Gastroesophageal sphincter (tissue), 3 donors: ENCODE measurements at regions not wholly inside any gene's neighbourhood (a gene's known extent, or its start where the extent isn't known, plus 50 kb on each side); places are given as distances from the start of the nearest gene placed in this dataset.

Source experiments
- CTCF ChIP-seq, 4 experiments: fragments of 200-600 bp in 2 of 4; fragments of 450-650 bp in 2 of 4; sonication (generic) in 1 of 4; IDR thresholded peaks; one replicate each; pipeline ENCODE4 v1.5.1; 2017 to 2019; ENCODE audit warnings: antibody characterized with exemption in 4 of 4, mild to moderate bottlenecking in 2 of 4, moderate library complexity in 2 of 4
- EP300 ChIP-seq: sonication (generic); formaldehyde crosslinking; IDR thresholded peaks from one replicate; pipeline ENCODE4 v1.6.1; 2017; ENCODE audit warnings: antibody characterized with exemption, mild to moderate bottlenecking
- POLR2A ChIP-seq, 2 donors: fragments of 450-650 bp; IDR thresholded peaks; one replicate each; pipeline ENCODE4 v1.6.1; 2017; ENCODE audit warnings: antibody characterized with exemption in 2 of 2, mild to moderate bottlenecking in 2 of 2, moderate library complexity in 1 of 2
- POLR2AphosphoS5 ChIP-seq: sonication (generic); formaldehyde crosslinking; IDR thresholded peaks from one replicate; pipeline ENCODE4 v1.6.1; 2017; ENCODE audit warnings: antibody characterized with exemption

DNA sequence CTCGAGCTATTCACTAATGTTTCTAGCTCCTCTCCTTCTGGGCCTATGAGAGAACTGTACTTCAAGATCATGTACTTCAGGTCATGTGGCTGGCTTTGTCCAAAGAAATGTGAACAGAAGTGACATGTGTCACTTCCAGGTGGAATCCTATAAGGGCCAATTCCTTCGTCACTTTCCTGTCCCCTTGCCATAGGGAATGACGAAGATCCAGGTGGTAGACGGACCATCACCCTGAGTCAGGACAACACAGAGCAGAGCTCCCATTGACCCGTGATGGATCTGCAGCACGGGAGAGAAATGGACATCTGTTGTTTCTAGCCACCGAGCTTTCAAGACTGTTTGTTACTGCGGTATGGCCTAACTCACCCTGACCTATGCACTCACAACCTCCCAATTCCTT lies 157.0 kb downstream of the DRD1 start:
- no peak for TF ChIP-seq CTCF (IDR thresholded peaks at IDR 0.05)
- TF ChIP-seq EP300, result no peak
- TF ChIP-seq POLR2AphosphoS5, result no peak
- no peak for TF ChIP-seq POLR2A (IDR thresholded peaks at IDR 0.05)
